GM19452 (cell line): ENCODE measurements at regions not wholly inside any gene's neighbourhood (a gene's known extent, or its start where the extent isn't known, plus 50 kb on each side); places are given as distances from the start of the nearest gene placed in this dataset.
"Not testable (repeated sequence)": the region's sequence is repeated elsewhere in the genome, so short reads cannot be mapped to it uniquely, and the experiment has no call there.

Experiments
- ATAC-seq: cut with Tn5 transposase; IDR thresholded peaks from one replicate; pipeline ENCODE4 v1.9.1; 2021; ENCODE audit not compliant: unreplicated experiment

DNA sequence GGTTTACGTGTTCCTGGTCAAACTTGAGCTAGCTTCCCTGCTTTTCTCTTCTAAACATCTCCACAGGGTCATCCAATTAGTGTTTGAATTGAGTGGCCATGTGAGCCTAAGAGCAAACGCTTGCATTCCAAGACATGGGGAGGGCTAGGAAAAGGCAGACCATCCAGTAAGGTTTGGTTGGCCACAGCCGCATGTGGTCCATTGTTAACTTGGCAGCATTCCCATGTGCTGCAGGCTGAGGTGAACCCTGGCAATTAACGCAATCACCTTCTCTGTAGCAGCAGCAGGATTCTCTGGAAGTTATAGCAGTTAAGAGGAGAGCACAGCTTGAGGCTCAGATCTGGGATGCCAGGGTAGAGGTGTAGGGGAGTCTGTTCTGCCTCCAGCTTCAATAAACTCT, 502.2 kb upstream of the LMCD1 start:
- no peak for ATAC-seq

DNA sequence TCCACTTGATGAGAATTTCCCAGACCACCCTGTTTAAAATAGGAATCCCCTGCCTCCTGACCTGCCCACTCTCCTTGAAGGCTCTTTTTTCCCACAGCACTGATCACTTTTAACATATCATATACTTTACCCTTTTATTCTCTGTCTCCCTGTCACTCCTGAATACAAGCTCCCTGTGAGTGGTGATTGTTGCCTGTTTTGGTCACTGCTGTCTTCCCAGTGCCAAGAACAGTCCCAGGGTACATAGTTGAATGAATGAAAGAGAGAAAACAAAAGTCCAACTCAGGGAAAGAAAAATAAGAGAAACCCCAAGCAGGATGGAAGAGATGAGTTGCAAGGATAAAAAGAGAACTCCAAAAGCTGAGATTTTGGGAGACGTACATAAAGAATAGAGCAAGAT, 500.3 kb upstream of the LMCD1 start:
- no peak for ATAC-seq

DNA sequence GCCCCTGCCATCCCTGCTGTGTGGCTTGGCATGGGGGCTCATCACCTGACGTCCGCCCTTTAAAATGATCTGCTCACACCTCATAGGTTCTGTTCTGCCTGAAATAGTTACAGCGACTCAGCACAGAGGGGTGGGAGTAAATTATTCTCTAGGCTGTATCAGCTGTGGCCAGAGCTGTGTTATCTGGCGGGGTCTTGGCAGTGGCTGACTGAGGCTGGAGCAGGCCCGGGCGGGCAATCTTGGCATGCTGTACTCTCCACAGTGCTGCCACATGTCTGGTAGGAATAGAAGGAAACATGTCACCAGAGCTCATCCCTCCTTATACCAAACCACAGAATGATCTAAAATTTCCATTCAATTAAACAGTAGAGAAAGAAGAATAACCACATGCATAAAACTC, 499.9 kb upstream of the LMCD1 start:
- ATAC-seq, result no peak

DNA sequence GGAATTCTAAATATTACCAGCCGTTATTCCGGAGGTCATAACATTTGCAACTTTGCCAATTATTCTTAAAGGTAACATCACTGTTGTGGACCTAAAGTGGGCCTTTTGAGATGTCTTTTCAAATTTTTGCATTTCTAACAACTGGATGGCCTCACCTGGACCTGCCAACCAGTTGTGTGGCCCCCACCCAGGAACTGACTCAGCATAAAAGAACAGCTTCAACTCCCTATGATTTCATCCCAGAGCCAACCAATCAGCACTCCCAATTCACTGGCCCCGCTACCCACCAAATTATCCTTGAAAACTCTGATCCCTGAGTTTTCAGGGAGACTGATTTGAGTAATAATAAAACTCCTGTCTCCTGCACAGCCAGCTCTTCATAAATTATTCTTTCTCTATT, 489.7 kb upstream of the LMCD1 start:
- no peak for ATAC-seq

DNA sequence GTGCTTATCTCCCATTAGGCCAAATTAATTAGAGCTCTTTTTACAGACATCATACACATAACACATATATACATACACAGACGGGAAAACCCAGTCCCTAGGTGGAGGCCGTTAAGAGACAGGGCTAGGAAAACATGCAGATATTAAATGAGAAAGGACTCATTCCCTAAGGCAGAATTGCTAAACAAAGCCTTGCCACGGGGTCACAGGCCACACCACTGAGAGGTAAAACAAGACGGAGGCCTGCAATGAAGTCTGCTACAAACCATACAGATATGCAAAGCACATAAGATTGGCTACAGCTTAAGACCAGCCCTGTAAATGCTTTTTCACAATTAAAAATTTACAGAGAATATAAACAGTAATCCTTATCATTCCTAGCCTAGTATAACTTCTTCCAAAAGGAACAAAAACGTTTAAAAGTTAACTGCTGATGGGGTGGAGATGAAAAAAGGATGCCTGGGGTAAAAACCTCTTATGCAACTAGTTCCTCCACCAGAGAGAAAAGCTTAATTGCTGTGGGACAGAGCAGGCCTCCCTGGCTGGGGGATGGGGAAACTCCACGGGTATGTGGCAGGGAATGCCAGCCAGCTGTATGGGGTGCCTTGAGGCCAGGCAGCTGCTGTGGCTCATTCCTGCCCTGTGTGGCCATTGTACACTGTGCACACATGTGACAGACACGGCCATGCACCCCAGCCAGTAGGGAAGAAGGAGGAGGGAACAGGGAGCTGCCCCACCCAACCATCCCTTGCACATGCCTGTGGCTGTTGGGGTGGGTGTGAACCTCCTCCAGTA, 481.4 kb upstream of the LMCD1 start:
- ATAC-seq, result no peak

DNA sequence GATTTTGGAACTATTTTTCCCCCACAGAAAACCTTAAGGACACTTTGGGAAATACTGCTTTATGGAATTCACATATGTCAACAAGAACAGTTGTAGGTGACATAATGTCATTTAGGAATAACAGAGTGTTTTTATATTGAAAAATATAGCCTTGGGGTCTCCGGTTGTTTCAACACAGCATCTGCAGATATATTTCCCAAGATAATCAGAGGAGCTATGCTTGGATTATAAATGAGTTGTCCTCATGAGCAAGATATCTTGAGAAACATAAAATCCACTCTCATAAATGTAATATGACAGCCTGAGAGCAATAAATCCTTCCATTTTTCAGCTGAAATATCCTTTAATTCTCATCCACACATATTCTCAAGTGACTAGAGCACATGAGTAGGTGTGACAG, 473.7 kb upstream of the LMCD1 start:
- no peak for ATAC-seq

DNA sequence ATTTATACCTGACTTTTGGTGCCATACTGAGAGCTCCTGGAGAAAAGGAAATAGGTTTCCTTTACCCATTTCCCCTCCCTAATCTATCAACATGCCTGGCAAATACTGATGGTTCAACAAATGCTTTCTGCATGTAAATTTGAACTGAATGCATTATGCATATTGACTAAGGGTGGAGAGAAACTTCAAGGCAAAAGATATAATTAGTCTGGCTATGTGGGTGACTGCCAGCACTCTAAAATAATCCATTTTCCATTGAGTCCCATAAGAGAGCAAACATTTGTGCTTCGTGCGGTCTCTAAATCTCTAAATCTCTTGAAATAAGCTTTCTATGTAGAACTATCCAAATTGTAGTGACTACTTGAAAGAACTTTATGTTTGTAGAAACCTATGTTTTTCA, 451.3 kb upstream of the LMCD1 start:
- ATAC-seq, result no peak

DNA sequence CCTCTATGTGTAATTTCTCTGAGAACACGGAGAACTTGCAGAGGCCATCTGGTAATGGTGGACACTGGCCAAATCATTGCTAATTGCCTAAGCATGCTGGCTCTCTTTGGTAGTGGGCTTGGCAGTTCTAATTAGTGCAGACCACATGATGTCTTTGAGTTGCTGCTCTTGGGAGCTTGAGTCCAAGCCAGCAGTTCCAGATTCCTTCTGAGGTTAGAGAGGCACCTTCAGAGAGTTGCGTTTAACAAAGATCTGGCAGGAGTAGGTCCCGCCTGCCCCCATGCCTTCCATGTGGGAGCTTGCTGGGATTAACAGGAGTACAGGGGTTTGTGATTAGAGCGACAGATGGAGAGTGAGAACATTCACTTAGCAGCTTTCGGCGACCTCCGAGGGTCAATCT, 449.0 kb upstream of the LMCD1 start:
- no peak for ATAC-seq

DNA sequence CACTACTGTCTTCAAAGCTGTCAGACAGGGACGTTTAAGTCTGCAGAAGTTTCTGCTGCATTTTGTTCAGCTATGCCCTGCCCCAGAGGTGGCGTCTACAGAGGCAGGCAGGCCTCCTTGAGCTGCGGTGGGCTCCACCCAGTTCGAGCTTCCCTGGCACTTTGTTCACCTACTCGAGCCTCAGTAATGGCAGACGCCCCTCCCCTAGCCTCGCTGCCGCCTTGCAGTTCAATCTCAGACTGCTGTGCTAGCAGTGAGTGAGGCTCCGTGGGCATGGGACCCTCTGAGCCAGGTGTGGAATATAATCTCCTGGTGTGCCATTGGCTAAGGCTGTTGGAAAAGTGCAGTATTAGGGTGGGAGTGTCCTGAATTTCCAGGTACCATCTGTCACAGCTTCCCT, 433.5 kb upstream of the LMCD1 start:
- ATAC-seq, result not testable (repeated sequence)

DNA sequence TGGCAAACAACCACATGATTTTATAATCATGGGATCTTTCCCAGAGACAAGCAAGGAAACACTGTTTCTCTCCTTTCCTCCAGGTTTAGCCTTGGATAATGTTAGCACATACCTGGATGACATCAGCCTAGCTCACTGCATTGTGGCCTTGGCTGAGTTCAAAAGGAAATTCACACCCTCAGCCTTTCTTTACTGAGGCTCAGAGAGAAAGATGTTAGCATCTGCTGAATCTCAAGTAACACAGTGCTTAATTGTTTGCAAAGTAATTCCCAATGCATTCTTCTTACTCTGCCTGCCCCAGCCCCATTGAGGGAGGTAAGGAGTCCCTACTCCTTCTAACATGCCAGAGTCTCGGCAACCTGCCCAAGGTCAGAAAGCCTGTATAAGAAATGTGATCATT, 432.2 kb upstream of the LMCD1 start:
- ATAC-seq, result no peak

DNA sequence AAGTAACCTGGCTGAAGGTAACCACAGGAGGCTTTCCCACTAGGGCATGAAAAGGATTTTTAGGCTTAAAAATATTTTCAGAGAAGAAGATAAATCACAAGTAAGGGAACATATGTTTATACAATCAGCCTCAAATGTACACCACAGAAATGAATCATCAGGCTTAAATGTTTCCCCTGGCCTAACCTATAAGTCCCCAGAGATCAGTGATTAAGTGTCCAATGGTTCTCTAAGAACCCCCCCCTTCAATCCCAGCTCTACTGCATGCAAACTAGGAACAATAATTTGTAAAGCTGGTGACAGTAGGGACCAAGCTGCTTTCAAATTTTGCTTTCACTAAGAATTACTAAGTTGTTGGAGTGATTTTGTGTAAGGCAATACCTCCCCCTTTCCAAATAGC, 431.6 kb upstream of the LMCD1 start:
- ATAC-seq, result no peak

DNA sequence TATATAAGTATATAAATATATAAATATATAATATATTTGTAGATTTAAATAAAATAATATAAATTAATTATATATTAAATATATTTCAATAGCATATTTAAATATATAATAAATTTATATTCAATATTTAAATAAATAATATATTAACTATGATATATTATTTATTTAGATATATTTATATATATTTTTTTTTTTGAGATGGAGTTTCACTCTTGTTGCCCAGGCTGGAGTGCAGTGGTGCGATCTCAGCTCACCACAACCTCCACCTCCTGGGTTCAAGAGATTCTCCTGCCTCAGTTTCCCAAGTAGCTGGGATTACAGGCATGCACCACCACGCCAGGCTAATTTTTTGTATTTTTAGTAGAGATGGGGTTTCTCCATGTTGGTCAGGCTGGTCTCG, 426.9 kb upstream of the LMCD1 start:
- not testable (repeated sequence) for ATAC-seq

DNA sequence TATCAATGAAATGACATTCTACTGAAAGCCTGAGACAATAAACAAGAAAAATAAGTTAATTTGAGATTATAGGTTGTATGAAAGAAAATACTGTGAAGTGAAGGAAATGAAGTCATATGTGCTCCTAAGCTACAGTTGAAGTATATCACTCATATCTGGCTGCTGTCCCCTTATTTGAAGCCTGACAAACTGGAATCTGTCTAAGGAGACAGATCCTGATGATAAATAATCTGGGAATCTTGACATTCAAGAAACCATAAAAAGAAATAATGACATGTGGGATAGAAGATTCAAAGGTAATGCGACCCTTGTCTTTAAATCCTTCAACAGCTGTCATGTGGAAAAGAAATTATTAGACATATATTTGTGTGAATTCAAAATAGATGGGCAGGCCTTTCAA, 424.5 kb upstream of the LMCD1 start:
- ATAC-seq, result no peak

DNA sequence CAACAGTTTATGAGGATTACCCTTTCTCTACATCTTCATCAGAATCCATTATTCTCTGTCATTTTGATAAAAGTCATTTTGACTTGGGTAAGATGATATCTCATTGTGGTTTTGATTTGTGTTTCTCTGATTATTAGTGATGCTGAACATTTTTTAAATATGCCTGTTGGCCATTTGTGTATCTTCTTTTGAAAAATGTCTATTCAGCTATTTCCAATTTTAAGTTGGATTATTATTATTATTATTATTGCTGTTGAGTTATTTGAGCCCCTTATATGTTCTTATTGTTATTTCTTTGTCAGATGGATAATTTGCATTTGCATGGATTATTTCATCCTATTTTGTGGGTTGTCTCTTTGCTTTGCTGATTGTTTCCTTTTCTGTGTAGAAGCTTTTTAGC, 421.2 kb upstream of the LMCD1 start:
- ATAC-seq, result no peak

DNA sequence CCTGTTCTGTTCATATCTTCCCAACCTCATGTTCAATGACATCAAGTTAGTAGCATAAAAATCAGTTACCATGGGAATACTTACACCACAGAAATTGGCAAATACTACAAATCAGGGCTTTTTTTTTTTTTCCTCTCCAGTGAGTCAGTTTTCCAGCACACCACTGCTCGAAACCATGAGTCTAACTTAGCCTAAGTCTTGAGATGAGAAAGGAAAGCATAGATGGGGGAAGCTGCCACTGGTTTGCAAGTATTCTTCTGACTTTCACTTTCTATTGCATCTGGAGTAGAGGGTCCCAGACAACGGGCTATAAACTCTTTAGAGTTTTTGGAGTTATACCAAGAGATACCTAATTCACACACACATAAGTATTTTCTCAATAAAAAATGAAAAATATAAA, 416.1 kb upstream of the LMCD1 start:
- ATAC-seq, result no peak

DNA sequence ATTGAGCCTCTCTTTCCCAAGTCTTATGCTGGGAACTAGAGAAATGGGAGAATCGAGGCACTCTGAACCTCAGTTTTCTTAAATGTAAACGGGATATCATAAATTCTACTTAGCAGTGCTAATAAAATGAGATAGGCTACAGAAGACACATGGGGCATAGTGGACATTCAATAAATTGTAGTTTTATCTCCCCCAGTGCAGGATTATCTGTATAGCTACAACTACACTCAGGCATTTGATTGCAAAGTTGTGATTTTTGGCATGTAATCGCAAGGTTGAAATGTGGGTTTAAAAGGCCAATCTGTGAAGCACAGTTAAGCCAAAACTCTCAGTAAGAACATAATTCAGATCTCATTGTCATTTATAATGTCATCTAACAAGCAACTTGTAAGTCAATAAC, 413.7 kb upstream of the LMCD1 start:
- ATAC-seq, result no peak

DNA sequence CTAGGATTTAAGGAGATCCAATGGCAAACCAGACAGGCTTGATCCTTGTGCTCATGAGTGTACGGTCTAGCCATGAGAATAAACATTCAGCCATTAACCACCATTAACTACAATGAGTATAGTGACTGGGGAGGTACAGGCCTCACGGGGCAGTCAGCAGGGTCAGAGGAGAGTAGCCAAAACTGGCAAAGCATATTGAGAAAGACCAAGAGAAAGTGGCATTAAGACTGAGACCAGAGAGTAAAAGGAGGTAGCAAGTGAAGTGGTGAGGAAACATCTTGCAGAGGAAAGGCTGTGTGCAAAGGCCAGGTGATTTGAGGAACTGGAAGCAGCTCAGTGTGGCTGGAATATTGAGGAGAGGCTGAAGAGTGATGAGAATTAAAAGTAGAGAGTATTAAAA, 407.2 kb upstream of the LMCD1 start:
- ATAC-seq, result no peak

DNA sequence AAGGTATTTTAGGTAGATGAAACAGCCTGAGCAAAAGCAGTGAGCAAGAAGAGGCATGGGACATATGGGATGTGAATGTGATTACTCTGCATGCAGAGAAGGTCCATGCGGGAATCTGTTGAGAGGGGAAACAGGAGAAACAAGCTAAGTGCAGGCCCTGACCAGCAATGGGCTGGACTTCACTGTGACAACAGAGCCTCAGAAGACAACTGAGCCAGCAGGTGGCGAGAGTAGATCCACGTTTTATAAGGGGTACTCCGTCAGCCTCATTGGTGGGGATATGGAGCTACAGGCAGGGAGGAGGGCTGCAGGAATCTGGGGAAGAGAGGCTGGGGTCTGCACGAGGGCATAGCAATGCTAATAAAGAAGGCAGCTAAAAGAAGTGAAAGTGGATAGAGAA, 405.9 kb upstream of the LMCD1 start:
- no peak for ATAC-seq

DNA sequence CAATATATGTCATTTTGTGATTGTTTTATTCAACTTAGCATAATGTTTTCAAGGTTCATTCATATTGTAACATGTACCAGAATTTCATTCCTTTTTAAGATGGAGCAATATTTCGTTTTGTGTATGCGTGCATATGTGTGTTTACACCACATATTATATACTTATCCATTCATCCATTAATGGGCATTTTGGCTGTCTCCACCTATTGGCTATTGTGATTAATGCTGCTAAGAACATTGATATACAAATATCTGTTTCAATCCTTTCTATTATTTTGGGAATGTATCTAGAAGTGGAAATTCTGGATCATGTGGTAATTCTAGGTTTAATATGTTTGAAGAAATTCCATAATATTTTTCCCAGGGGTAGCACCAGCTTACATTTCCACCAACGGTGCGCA, 403.9 kb upstream of the LMCD1 start:
- ATAC-seq, result no peak

DNA sequence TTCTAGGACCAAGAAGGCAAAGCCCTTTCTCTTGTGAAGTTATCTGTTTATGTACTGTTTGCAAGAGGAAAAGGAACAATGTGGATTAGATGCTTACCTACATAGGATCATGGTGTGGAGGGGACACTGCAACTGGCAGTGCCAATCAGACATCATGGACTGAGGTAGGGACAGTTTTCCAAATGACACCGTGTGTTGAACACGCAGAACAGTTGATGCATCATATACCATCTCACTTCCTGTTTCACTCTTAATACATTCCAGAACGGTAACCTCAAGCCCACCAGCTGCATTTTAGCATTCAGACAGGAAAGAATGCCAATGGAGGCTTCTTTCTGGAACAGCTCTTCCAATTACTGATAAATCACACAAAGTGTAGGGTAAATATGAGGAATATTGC, 397.7 kb upstream of the LMCD1 start:
- no peak for ATAC-seq

DNA sequence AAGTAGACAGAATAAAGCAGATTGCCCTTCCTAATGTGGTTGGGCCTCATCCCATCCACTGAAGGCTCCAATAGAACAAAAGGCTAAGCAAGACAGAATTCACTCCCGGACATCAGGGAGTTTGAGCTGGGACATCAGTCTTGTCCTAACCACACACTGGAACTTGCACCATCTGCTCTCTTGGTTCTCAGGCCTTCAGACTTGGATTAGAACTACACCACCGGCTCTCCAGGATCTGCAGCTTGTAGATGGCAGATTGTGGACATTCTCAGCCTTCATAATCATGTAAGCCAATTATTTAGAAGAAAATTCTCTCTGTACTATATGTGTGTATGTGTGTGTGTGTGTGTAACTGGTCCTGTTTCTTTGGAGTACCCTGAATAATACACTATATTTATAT, 394.7 kb upstream of the LMCD1 start:
- no peak for ATAC-seq

DNA sequence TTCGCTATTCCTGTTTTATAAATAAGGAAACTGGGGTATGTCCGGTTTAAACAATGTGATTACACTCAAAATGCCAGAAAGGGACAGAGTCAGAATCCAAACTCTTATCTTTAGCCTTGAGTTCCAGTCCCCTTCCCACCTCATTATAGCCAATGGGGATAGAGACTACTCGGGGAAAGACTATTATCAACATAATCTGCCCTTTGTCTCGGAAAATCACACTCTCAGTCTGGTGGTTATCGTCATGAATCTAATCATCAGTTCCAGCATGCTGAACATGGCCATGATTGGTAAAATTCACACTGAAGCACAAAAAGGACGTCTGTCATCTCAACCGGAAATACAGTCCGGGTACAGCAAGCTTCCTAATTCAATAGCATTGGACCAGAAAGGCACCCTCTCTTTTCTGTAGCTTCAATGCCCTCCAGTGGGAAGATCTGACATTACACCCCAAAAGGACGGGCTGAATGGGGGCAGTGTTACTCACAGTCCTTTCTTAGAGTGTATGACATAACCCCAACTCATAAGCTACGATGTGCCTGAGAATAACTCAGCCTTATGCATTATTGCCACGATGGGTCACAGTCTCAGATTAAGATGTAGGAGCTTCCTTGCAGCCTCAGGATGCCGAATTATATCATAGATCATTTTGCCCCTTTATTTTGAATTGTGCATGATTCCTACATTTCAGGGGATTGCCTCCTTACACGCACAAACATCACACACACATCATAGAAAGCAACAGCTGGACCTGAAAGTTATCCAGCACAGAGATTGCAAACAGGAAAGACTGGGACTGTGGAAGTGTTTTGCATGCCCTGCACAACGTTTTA, 390.4 kb upstream of the LMCD1 start:
- peak; percentile 92 for ATAC-seq

DNA sequence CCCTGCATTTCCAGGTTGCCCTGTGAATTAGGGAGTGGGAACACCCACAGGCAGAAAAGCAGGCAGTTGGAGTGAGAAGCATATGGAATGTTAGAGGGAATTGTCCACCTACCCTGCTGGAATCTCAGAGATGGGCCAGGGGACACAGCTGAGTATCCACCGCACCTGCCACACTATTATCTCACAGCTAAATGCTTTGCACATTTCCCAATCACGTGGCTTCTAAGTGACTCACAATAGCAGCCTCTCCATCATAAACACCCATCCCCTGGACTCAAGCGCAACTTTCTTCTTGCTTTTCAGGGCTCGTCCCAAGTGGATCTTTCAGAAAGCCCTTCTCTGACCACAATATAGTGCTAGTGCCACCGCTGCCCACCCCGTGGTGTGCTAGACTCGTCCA, 389.0 kb upstream of the LMCD1 start:
- ATAC-seq, result no peak
